ENCODE measurements at regions not wholly inside any gene's neighbourhood (a gene's known extent, or its start where the extent isn't known, plus 50 kb on each side); places are given as distances from the start of the nearest gene placed in this dataset.
A peak's percentile ranks its signal among the peaks of the same experiment; 100 is the strongest.
"Not testable (repeated sequence)": the region's sequence is repeated elsewhere in the genome, so short reads cannot be mapped to it uniquely, and the experiment has no call there.

- Histone ChIP-seq H3K4me1 (ENCODE audit: control insufficient read depth in 5 of 5, insufficient read depth in 5 of 5, low read length in 5 of 5) (peaks cover 0 to 8% (median 0%) of the 10 kb centered on the region in 5 donors), H3K27me3 (ENCODE audit: control insufficient read depth in 5 of 5, insufficient read depth in 4 of 5, low read length in 5 of 5) (no peaks in the 10 kb centered on the region), H3K9me3 (ENCODE audit: control insufficient read depth in 5 of 5, low read length in 5 of 5) (no peaks in the 10 kb centered on the region), H3K9ac (ENCODE audit: low read length in 5 of 5) (no peak overlapping the region), H3K27ac (ENCODE audit: low read depth, low read length) (no peak overlapping the region), H3K4me3 (ENCODE audit: low read depth in 1 of 5, low read length in 5 of 5) (no peak overlapping the region), H3K36me3 (ENCODE audit: control insufficient read depth in 5 of 5, insufficient read depth in 5 of 5, low read length in 5 of 5) (no peaks in the 10 kb centered on the region)
Observed at GRCh38 chr3:124149081-124149480, 157.2 kb upstream of the ROPN1 start.

GRCh38 chr3:124149771-124150170 lies 157.8 kb upstream of the ROPN1 start:
- Histone ChIP-seq H3K4me1 (ENCODE audit: control insufficient read depth in 5 of 5, insufficient read depth in 5 of 5, low read length in 5 of 5) (peaks cover 0 to 8% (median 0%) of the 10 kb centered on the region in 5 donors), H3K36me3 (ENCODE audit: control insufficient read depth in 5 of 5, insufficient read depth in 5 of 5, low read length in 5 of 5) (no peaks in the 10 kb centered on the region), H3K9ac (ENCODE audit: low read length in 5 of 5) (no peak overlapping the region), H3K9me3 (ENCODE audit: control insufficient read depth in 5 of 5, low read length in 5 of 5) (no peaks in the 10 kb centered on the region), H3K27me3 (ENCODE audit: control insufficient read depth in 5 of 5, insufficient read depth in 4 of 5, low read length in 5 of 5) (no peaks in the 10 kb centered on the region), H3K4me3 (ENCODE audit: low read depth in 1 of 5, low read length in 5 of 5) (no peak overlapping the region), H3K27ac (ENCODE audit: low read depth, low read length) (no peak overlapping the region)

- H3K27ac ChIP-seq (ENCODE audit: low read depth, low read length); H3K9me3 ChIP-seq (ENCODE audit: control insufficient read depth in 5 of 5, low read length in 5 of 5); H3K9ac ChIP-seq (ENCODE audit: low read length in 5 of 5); H3K36me3 ChIP-seq (ENCODE audit: control insufficient read depth in 5 of 5, insufficient read depth in 5 of 5, low read length in 5 of 5); H3K27me3 ChIP-seq (ENCODE audit: control insufficient read depth in 5 of 5, insufficient read depth in 4 of 5, low read length in 5 of 5); H3K4me3 ChIP-seq (ENCODE audit: low read depth in 1 of 5, low read length in 5 of 5): not testable (repeated sequence)
- peaks cover 2 to 26% (median 7%) of the 10 kb centered on the region in 5 donors for H3K4me1 ChIP-seq (ENCODE audit: control insufficient read depth in 5 of 5, insufficient read depth in 5 of 5, low read length in 5 of 5)
Observed at GRCh38 chr3:124152891-124153290, 161.0 kb upstream of the ROPN1 start.

GRCh38 chr3:124156866-124157712 lies 165.2 kb upstream of the ROPN1 start:
- H3K9me3 ChIP-seq (ENCODE audit: control insufficient read depth in 5 of 5, low read length in 5 of 5): no peaks in the 10 kb centered on the region
- H3K27ac ChIP-seq (ENCODE audit: low read depth, low read length): peak overlapping the region; percentile 43
- H3K36me3 ChIP-seq (ENCODE audit: control insufficient read depth in 5 of 5, insufficient read depth in 5 of 5, low read length in 5 of 5): no peaks in the 10 kb centered on the region
- peaks cover 4 to 34% (median 18%) of the 10 kb centered on the region in 5 donors for H3K4me1 ChIP-seq (ENCODE audit: control insufficient read depth in 5 of 5, insufficient read depth in 5 of 5, low read length in 5 of 5)
- H3K9ac ChIP-seq (ENCODE audit: low read length in 5 of 5): no peak overlapping the region
- H3K4me3 ChIP-seq (ENCODE audit: low read depth in 1 of 5, low read length in 5 of 5): no peak overlapping the region
- no peaks in the 10 kb centered on the region for H3K27me3 ChIP-seq (ENCODE audit: control insufficient read depth in 5 of 5, insufficient read depth in 4 of 5, low read length in 5 of 5)

DNA sequence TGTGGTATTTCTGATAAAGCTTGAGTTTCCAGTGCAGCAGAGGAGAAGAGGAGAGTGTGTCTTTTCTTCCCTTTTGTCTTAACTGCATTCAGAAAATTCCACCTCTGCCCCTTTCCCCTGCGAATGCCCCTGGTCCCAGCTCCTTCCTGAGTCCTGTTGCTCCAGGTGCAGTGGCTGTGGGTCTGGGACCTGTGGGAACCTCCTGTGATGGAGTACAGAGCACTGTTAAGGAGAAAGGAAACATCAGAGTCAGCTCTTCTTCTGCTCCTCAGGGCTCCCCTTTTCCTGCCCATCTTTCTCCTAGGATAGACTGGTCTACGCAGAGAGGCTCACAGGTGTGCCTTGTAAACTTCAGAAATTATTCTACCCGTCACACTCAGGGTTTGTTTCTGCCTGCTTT lies 165.8 kb upstream of the ROPN1 start:
- H3K27ac ChIP-seq (ENCODE audit: low read depth, low read length): no peak overlapping the region
- no peaks in the 10 kb centered on the region for H3K9me3 ChIP-seq (ENCODE audit: control insufficient read depth in 5 of 5, low read length in 5 of 5)
- H3K9ac ChIP-seq (ENCODE audit: low read length in 5 of 5): no peak overlapping the region
- no peaks in the 10 kb centered on the region for H3K27me3 ChIP-seq (ENCODE audit: control insufficient read depth in 5 of 5, insufficient read depth in 4 of 5, low read length in 5 of 5)
- H3K4me3 ChIP-seq (ENCODE audit: low read depth in 1 of 5, low read length in 5 of 5): no peak overlapping the region
- peaks cover 0 to 3% (median 0%) of the 10 kb centered on the region in 5 donors for H3K36me3 ChIP-seq (ENCODE audit: control insufficient read depth in 5 of 5, insufficient read depth in 5 of 5, low read length in 5 of 5)
- H3K4me1 ChIP-seq (ENCODE audit: control insufficient read depth in 5 of 5, insufficient read depth in 5 of 5, low read length in 5 of 5): peaks cover 4 to 34% (median 18%) of the 10 kb centered on the region in 5 donors

DNA sequence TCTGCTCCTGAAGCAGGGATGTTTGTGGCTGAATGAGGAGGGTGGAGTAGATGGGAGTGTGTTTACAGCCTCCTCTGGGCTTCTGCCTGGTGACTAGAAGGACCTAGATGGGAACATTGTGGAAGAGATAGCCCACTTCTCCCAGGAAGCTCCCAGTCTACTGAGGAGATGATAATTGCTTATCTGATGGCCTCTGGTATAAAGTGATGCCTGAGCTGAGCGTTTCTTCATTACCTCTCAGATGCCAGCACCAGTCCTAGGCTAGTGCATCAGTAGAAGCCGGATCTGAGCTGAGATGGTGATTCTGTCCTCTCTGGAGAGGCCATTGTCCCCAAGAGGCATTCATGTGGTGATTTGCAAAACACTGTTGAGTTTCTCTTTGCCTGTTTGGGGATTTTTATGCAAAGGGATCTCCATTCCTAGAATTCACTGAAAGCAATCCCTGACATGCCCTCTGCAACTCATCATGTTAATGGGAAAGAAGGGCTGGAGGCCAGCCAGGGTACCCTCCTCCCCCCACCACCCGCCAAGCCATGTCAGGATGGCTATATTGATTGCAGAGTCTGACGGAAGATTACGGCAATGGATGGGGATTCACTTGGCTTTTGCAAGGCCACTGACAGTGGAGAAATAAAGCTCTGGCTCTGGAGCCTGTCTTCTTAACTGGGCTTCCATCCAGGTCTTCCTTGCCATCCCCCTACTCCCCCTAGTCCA lies 166.4 kb upstream of the ROPN1 start:
- no peaks in the 10 kb centered on the region for H3K27me3 ChIP-seq (ENCODE audit: control insufficient read depth in 5 of 5, insufficient read depth in 4 of 5, low read length in 5 of 5)
- H3K4me3 ChIP-seq (ENCODE audit: low read depth in 1 of 5, low read length in 5 of 5): no peak overlapping the region
- no peak overlapping the region for H3K27ac ChIP-seq (ENCODE audit: low read depth, low read length)
- no peaks in the 10 kb centered on the region for H3K9me3 ChIP-seq (ENCODE audit: control insufficient read depth in 5 of 5, low read length in 5 of 5)
- peaks cover 0 to 3% (median 0%) of the 10 kb centered on the region in 5 donors for H3K36me3 ChIP-seq (ENCODE audit: control insufficient read depth in 5 of 5, insufficient read depth in 5 of 5, low read length in 5 of 5)
- H3K9ac ChIP-seq (ENCODE audit: low read length in 5 of 5): no peak overlapping the region
- peaks cover 4 to 34% (median 18%) of the 10 kb centered on the region in 5 donors for H3K4me1 ChIP-seq (ENCODE audit: control insufficient read depth in 5 of 5, insufficient read depth in 5 of 5, low read length in 5 of 5)

- Histone ChIP-seq H3K9me3 (ENCODE audit: control insufficient read depth in 5 of 5, low read length in 5 of 5) (no peaks in the 10 kb centered on the region), H3K27me3 (ENCODE audit: control insufficient read depth in 5 of 5, insufficient read depth in 4 of 5, low read length in 5 of 5) (no peaks in the 10 kb centered on the region), H3K36me3 (ENCODE audit: control insufficient read depth in 5 of 5, insufficient read depth in 5 of 5, low read length in 5 of 5) (peaks cover 0 to 3% (median 0%) of the 10 kb centered on the region in 5 donors), H3K9ac (ENCODE audit: low read length in 5 of 5) (no peak overlapping the region), H3K27ac (ENCODE audit: low read depth, low read length) (no peak overlapping the region), H3K4me1 (ENCODE audit: control insufficient read depth in 5 of 5, insufficient read depth in 5 of 5, low read length in 5 of 5) (peaks cover 4 to 28% (median 18%) of the 10 kb centered on the region in 5 donors), H3K4me3 (ENCODE audit: low read depth in 1 of 5, low read length in 5 of 5) (no peak overlapping the region)
Observed at GRCh38 chr3:124161448-124161847, 169.5 kb upstream of the ROPN1 start.

- no peaks in the 10 kb centered on the region for H3K9me3 ChIP-seq (ENCODE audit: control insufficient read depth in 5 of 5, low read length in 5 of 5)
- H3K27ac ChIP-seq (ENCODE audit: low read depth, low read length): no peak overlapping the region
- no peak overlapping the region for H3K4me3 ChIP-seq (ENCODE audit: low read depth in 1 of 5, low read length in 5 of 5)
- H3K4me1 ChIP-seq (ENCODE audit: control insufficient read depth in 5 of 5, insufficient read depth in 5 of 5, low read length in 5 of 5): peaks cover 0 to 6% (median 5%) of the 10 kb centered on the region in 5 donors
- no peaks in the 10 kb centered on the region for H3K27me3 ChIP-seq (ENCODE audit: control insufficient read depth in 5 of 5, insufficient read depth in 4 of 5, low read length in 5 of 5)
- H3K36me3 ChIP-seq (ENCODE audit: control insufficient read depth in 5 of 5, insufficient read depth in 5 of 5, low read length in 5 of 5): peaks cover 0 to 3% (median 0%) of the 10 kb centered on the region in 5 donors
- H3K9ac ChIP-seq (ENCODE audit: low read length in 5 of 5): no peak overlapping the region
Observed at GRCh38 chr3:124163689-124164088, 171.8 kb upstream of the ROPN1 start.

DNA sequence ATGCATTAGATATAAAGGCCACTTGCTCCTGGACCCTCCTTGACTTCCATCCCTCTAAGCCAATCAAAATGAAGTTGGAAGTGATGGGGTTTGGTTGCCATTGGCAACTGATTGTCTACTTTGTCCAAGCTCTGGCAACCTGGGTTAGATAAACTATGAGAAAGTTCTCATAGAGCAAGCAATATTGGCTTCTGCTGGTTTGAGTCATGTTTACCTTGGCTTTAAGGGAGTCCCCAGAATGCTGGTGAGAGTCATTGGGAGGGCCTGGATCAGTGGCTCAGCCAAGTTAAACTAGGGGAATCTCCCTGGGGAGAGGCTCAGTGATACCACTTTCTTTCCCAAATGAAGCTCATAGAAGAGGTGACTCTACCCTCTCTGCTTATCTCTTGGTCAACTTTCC lies 176.3 kb upstream of the ROPN1 start:
- Histone ChIP-seq H3K4me1 (ENCODE audit: control insufficient read depth in 5 of 5, insufficient read depth in 5 of 5, low read length in 5 of 5) (peaks cover 0 to 30% (median 21%) of the 10 kb centered on the region in 5 donors), H3K27me3 (ENCODE audit: control insufficient read depth in 5 of 5, insufficient read depth in 4 of 5, low read length in 5 of 5) (no peaks in the 10 kb centered on the region), H3K9me3 (ENCODE audit: control insufficient read depth in 5 of 5, low read length in 5 of 5) (no peaks in the 10 kb centered on the region), H3K4me3 (ENCODE audit: low read depth in 1 of 5, low read length in 5 of 5) (no peak overlapping the region), H3K9ac (ENCODE audit: low read length in 5 of 5) (no peak overlapping the region), H3K27ac (ENCODE audit: low read depth, low read length) (no peak overlapping the region), H3K36me3 (ENCODE audit: control insufficient read depth in 5 of 5, insufficient read depth in 5 of 5, low read length in 5 of 5) (no peaks in the 10 kb centered on the region)

DNA sequence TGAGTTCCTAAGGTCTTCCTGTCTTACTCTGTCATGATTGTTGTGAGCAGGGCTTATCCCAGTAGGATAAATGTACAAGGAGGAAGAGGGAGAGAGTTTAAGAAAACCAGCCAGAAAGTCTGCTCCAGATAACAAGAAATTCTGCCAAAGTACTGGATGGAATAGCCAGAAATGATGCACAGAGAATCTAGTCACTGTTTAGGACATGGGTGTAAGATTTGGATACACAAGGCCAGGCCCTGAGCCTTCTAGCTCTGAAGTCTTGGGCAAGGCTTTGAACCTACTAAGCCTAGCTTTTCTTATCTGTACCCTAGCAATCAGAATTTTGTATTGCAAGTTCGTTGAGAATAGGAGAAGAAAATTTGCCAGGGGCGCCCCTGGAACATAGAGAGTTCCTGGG lies 180.4 kb upstream of the ROPN1 start:
- no peak overlapping the region for H3K9ac ChIP-seq (ENCODE audit: low read length in 5 of 5)
- peaks cover 0 to 52% (median 31%) of the 10 kb centered on the region in 5 donors for H3K4me1 ChIP-seq (ENCODE audit: control insufficient read depth in 5 of 5, insufficient read depth in 5 of 5, low read length in 5 of 5)
- H3K4me3 ChIP-seq (ENCODE audit: low read depth in 1 of 5, low read length in 5 of 5): peak overlapping the region in 1 of 5 donors; percentile 10
- no peaks in the 10 kb centered on the region for H3K36me3 ChIP-seq (ENCODE audit: control insufficient read depth in 5 of 5, insufficient read depth in 5 of 5, low read length in 5 of 5)
- peak overlapping the region; percentile 52 for H3K27ac ChIP-seq (ENCODE audit: low read depth, low read length)
- H3K27me3 ChIP-seq (ENCODE audit: control insufficient read depth in 5 of 5, insufficient read depth in 4 of 5, low read length in 5 of 5): no peaks in the 10 kb centered on the region
- H3K9me3 ChIP-seq (ENCODE audit: control insufficient read depth in 5 of 5, low read length in 5 of 5): no peaks in the 10 kb centered on the region
